DOHH2 (cell line): ENCODE measurements at regions not wholly inside any gene's neighbourhood (a gene's known extent, or its start where the extent isn't known, plus 50 kb on each side); places are given as distances from the start of the nearest gene placed in this dataset.

ENCODE experiments used
- H3F3A ChIP-seq: fragments of 200-600 bp; sonication (generic), shearing (Covaris generic); 2 replicates; pipeline ENCODE4 v1.6.0; 2016; ENCODE audit warnings: antibody characterized with exemption, mild to moderate bottlenecking; ENCODE audit not compliant: control insufficient read depth, insufficient read depth
- H3K27ac ChIP-seq: fragments of 200-600 bp; sonication (generic); 2 replicates; pipeline ENCODE4 v1.5.1; 2014; ENCODE audit warnings: low read depth, mild to moderate bottlenecking, low read length, moderate library complexity
- H3K27me3 ChIP-seq: fragments of 200-600 bp; sonication (generic); 2 replicates; pipeline ENCODE4 v1.6.1; 2014; ENCODE audit warnings: mild to moderate bottlenecking, low read length, mixed read lengths; ENCODE audit not compliant: control insufficient read depth
- H3K36me3 ChIP-seq: fragments of 200-600 bp; sonication (generic); 2 replicates; pipeline ENCODE4 v1.6.1; 2014; ENCODE audit warnings: mild to moderate bottlenecking, low read length, moderate library complexity, mixed read lengths; ENCODE audit not compliant: control insufficient read depth
- H3K4me1 ChIP-seq: fragments of 200-600 bp; sonication (generic); 2 replicates; pipeline ENCODE4 v1.6.1; 2014; ENCODE audit warnings: mild to moderate bottlenecking, low read length, mixed read lengths; ENCODE audit not compliant: control insufficient read depth
- H3K4me2 ChIP-seq: fragments of 200-600 bp; sonication (generic); 2 replicates; pipeline ENCODE4 v1.6.0; 2014; ENCODE audit warnings: mild to moderate bottlenecking, low read length, moderate library complexity
- H3K4me3 ChIP-seq: fragments of 200-600 bp; sonication (generic); 2 replicates; pipeline ENCODE4 v1.5.1; 2014; ENCODE audit warnings: mild to moderate bottlenecking, low read length, mixed read lengths
- H3K79me2 ChIP-seq: fragments of 200-600 bp; sonication (generic); 2 replicates; pipeline ENCODE4 v1.6.1; 2014; ENCODE audit warnings: mild to moderate bottlenecking, low read length, mixed read lengths; ENCODE audit not compliant: control insufficient read depth
- H3K9me2 ChIP-seq: fragments of 200-600 bp; sonication (generic); replicated peaks from 2 replicates; pipeline ENCODE4 v1.6.1; 2014; ENCODE audit warnings: mild to moderate bottlenecking, low read length, mixed read lengths; ENCODE audit not compliant: control insufficient read depth
- H3K9me3 ChIP-seq: fragments of 200-600 bp; sonication (generic); 2 replicates; pipeline ENCODE4 v1.6.1; 2014; ENCODE audit warnings: antibody characterized with exemption, low read length, mixed read lengths; ENCODE audit not compliant: control insufficient read depth, insufficient read depth
- H4K20me1 ChIP-seq: fragments of 200-600 bp; sonication (generic); 2 replicates; pipeline ENCODE4 v1.6.0; 2014; ENCODE audit warnings: low read depth, mild to moderate bottlenecking, antibody characterized with exemption, low read length, moderate library complexity; ENCODE audit not compliant: control insufficient read depth, insufficient read depth
- CTCF ChIP-seq: fragments of 200-600 bp; sonication (generic); IDR thresholded peaks from one replicate; pipeline ENCODE4 v1.5.1; 2014; ENCODE audit warnings: antibody characterized with exemption, mild to moderate bottlenecking, low read depth, low read length; ENCODE audit not compliant: poor library complexity, severe bottlenecking
- EZH2phosphoT487 ChIP-seq: fragments of 200-600 bp; sonication (generic); IDR thresholded peaks from 2 replicates; pipeline ENCODE4 v1.6.1; 2017; ENCODE audit warnings: borderline replicate concordance, mild to moderate bottlenecking, antibody characterized with exemption, low read length, moderate library complexity, mixed read lengths

GRCh38 chr4:46648088-46648744 lies 258.3 kb upstream of the GABRA2 start:
- Histone ChIP-seq H3K36me3 (no peaks in the 10 kb centered on the region), H3K9me3 (no peaks in the 10 kb centered on the region), H3K4me2 (no peak overlapping the region), H3K27me3 (no peaks in the 10 kb centered on the region), H3F3A (no peaks in the 10 kb centered on the region), H3K79me2 (no peaks in the 10 kb centered on the region), H3K4me3 (no peak overlapping the region), H4K20me1 (no peaks in the 10 kb centered on the region), H3K27ac (no peak overlapping the region), H3K9me2 (no peaks in the 10 kb centered on the region), H3K4me1 (no peaks in the 10 kb centered on the region)
- TF ChIP-seq EZH2phosphoT487 (no peak), CTCF (peak; percentile 81)

- H4K20me1 ChIP-seq = no peaks in the 10 kb centered on the region
- no peaks in the 10 kb centered on the region for H3K9me2 ChIP-seq
- H3F3A ChIP-seq = no peaks in the 10 kb centered on the region
- H3K9me3 ChIP-seq = no peaks in the 10 kb centered on the region
- no peak overlapping the region for H3K27ac ChIP-seq
- no peak overlapping the region for H3K4me3 ChIP-seq
- no peaks in the 10 kb centered on the region for H3K4me1 ChIP-seq
- H3K79me2 ChIP-seq = no peaks in the 10 kb centered on the region
- no peak for TF ChIP-seq EZH2phosphoT487
- no peak for TF ChIP-seq CTCF
- H3K27me3 ChIP-seq = no peaks in the 10 kb centered on the region
- H3K4me2 ChIP-seq = no peak overlapping the region
- H3K36me3 ChIP-seq = no peaks in the 10 kb centered on the region
Measured at GRCh38 chr4:46645126-46645525, 255.2 kb upstream of the GABRA2 start.
